ENCODE measurements at regions not wholly inside any gene's neighbourhood (a gene's known extent, or its start where the extent isn't known, plus 50 kb on each side); places are given as distances from the start of the nearest gene placed in this dataset.

DNA sequence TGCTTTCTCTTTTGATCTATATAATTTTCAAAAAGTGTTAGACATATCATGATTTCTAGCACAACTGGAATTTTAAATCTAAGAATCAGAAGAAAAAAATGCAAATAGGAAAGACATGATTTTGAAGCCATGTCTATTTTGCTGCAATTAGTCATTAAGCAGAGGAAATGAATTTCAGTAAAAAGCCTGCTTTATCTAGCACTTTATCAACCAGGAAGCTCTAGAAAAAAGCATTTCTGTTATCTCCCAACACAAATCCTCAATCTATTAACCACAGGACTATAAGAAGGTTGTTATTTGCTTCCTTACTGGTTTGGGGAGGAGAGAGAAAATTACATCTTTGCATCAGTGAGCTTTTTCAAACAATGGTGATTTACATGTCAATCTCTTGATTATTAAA is 716.7 kb downstream of the DIAPH3 start:
- TF ChIP-seq, protein P1, sequence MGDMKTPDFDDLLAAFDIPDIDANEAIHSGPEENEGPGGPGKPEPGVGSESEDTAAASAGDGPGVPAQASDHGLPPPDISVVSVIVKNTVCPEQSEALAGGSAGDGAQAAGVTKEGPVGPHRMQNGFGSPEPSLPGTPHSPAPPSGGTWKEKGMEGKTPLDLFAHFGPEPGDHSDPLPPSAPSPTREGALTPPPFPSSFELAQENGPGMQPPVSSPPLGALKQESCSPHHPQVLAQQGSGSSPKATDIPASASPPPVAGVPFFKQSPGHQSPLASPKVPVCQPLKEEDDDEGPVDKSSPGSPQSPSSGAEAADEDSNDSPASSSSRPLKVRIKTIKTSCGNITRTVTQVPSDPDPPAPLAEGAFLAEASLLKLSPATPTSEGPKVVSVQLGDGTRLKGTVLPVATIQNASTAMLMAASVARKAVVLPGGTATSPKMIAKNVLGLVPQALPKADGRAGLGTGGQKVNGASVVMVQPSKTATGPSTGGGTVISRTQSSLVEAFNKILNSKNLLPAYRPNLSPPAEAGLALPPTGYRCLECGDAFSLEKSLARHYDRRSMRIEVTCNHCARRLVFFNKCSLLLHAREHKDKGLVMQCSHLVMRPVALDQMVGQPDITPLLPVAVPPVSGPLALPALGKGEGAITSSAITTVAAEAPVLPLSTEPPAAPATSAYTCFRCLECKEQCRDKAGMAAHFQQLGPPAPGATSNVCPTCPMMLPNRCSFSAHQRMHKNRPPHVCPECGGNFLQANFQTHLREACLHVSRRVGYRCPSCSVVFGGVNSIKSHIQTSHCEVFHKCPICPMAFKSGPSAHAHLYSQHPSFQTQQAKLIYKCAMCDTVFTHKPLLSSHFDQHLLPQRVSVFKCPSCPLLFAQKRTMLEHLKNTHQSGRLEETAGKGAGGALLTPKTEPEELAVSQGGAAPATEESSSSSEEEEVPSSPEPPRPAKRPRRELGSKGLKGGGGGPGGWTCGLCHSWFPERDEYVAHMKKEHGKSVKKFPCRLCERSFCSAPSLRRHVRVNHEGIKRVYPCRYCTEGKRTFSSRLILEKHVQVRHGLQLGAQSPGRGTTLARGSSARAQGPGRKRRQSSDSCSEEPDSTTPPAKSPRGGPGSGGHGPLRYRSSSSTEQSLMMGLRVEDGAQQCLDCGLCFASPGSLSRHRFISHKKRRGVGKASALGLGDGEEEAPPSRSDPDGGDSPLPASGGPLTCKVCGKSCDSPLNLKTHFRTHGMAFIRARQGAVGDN (IDR thresholded peaks at IDR 0.05): no peak
- TF ChIP-seq JUNB (IDR thresholded peaks at IDR 0.05) (no peak), EZH2 (IDR thresholded peaks at IDR 0.05; ENCODE audit: borderline replicate concordance, control insufficient read depth, low read depth, low read length) (no peak), ZNF384 (IDR thresholded peaks at IDR 0.05; ENCODE audit: borderline replicate concordance, low read depth, low read length) (no peak), SIX5 (IDR thresholded peaks at IDR 0.05; ENCODE audit: low read depth, low read length, severe bottlenecking) (no peak)
- TF ChIP-seq, protein P2, sequence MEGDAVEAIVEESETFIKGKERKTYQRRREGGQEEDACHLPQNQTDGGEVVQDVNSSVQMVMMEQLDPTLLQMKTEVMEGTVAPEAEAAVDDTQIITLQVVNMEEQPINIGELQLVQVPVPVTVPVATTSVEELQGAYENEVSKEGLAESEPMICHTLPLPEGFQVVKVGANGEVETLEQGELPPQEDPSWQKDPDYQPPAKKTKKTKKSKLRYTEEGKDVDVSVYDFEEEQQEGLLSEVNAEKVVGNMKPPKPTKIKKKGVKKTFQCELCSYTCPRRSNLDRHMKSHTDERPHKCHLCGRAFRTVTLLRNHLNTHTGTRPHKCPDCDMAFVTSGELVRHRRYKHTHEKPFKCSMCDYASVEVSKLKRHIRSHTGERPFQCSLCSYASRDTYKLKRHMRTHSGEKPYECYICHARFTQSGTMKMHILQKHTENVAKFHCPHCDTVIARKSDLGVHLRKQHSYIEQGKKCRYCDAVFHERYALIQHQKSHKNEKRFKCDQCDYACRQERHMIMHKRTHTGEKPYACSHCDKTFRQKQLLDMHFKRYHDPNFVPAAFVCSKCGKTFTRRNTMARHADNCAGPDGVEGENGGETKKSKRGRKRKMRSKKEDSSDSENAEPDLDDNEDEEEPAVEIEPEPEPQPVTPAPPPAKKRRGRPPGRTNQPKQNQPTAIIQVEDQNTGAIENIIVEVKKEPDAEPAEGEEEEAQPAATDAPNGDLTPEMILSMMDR (IDR thresholded peaks at IDR 0.05 in 2 of 3, conservative IDR thresholded peaks at IDR 0.05 in 1 of 3; ENCODE audit: control insufficient read depth in 2 of 3, extremely low read depth in 1 of 3, insufficient read depth in 1 of 3, low read depth in 3 of 3, low read length in 3 of 3): no peak
